GM12891 (cell line): ENCODE measurements at regions not wholly inside any gene's neighbourhood (a gene's known extent, or its start where the extent isn't known, plus 50 kb on each side); places are given as distances from the start of the nearest gene placed in this dataset.

Experiments used
- PAX5 ChIP-seq: IDR thresholded peaks from 2 replicates; pipeline ENCODE4 v1.6.1; 2011; ENCODE audit warnings: low read length, moderate library complexity, mild to moderate bottlenecking; ENCODE audit not compliant: insufficient read depth, severe bottlenecking
- POLR2A ChIP-seq: IDR thresholded peaks from 2 replicates; pipeline ENCODE4 v1.6.1; 2011; ENCODE audit warnings: low read depth, low read length, control low read depth
- POLR2AphosphoS5 ChIP-seq: IDR thresholded peaks from 2 replicates; pipeline ENCODE4 v1.6.1; 2011; ENCODE audit warnings: low read depth, low read length, control low read depth

DNA sequence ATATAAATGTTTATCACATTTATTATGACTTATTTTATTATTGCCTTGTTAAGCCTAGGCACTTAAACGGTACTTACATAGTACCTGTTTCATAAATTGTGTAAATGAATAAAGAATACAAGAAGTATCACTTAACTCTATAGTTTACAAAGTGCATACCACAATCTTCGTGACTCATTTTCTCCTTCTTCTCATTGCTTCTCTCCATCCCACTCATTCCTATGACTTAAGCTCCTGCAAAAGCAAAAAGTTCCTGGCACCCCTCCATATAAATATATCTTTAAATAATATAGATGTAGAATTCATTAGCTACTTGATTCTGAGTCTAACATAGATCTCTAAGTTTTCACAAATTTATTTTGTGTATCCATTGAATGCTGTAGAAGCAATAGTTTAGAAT lies 1382.0 kb upstream of the CELF2 start:
- no peak for TF ChIP-seq POLR2AphosphoS5
- TF ChIP-seq PAX5, result no peak
- no peak for TF ChIP-seq POLR2A
